GM23338 (cell line): ENCODE measurements at regions not wholly inside any gene's neighbourhood (a gene's known extent, or its start where the extent isn't known, plus 50 kb on each side); places are given as distances from the start of the nearest gene placed in this dataset.

Source experiments
- ATAC-seq: fragments of 200-7000 bp; cut with Tn5 transposase; 3 replicates; pipeline ENCODE4 v1.9.1; 2020
- DNase-seq: peaks from one replicate; pipeline ENCODE4 v3.0.0-alpha.2; 2015; ENCODE audit warnings: low spot score
- H2AFZ ChIP-seq: fragments of 200-600 bp; sonication (generic); 2 replicates; pipeline ENCODE4 v1.8.0; 2016; ENCODE audit warnings: antibody characterized with exemption, mild to moderate bottlenecking, moderate library complexity
- H3F3A ChIP-seq: fragments of 200-600 bp; sonication (generic); replicated peaks from 2 replicates; pipeline ENCODE4 v1.8.0; 2017; ENCODE audit warnings: antibody characterized with exemption, mixed run types, low read depth
- H3K27ac ChIP-seq: fragments of 200-600 bp; sonication (generic); 2 replicates; pipeline ENCODE4 v1.6.1; 2016; ENCODE audit warnings: low read depth
- H3K27me3 ChIP-seq: fragments of 200-600 bp; sonication (generic); 2 replicates; pipeline ENCODE4 v1.8.0; 2016; ENCODE audit warnings: mild to moderate bottlenecking, mixed run types, moderate library complexity; ENCODE audit not compliant: insufficient read depth
- H3K36me3 ChIP-seq: fragments of 200-600 bp; sonication (generic); 2 replicates; pipeline ENCODE4 v1.8.0; 2016; ENCODE audit warnings: mild to moderate bottlenecking; ENCODE audit not compliant: insufficient read depth
- H3K4me1 ChIP-seq: fragments of 200-600 bp; sonication (generic); 2 replicates; pipeline ENCODE4 v1.8.0; 2016; ENCODE audit warnings: mild to moderate bottlenecking, moderate library complexity; ENCODE audit not compliant: insufficient read depth
- H3K4me2 ChIP-seq: fragments of 200-600 bp; sonication (generic); 2 replicates; pipeline ENCODE4 v1.7.1; 2017; ENCODE audit warnings: mixed run types
- H3K4me3 ChIP-seq: fragments of 200-600 bp; sonication (generic); 2 replicates; pipeline ENCODE4 v1.6.1; 2016; ENCODE audit warnings: mixed run types
- H3K79me2 ChIP-seq: fragments of 200-600 bp; sonication (generic); replicated peaks from 2 replicates; pipeline ENCODE4 v1.8.0; 2017; ENCODE audit warnings: mild to moderate bottlenecking; ENCODE audit not compliant: insufficient read depth
- H3K9me2 ChIP-seq: fragments of 200-600 bp; sonication (generic); 2 replicates; pipeline ENCODE4 v1.8.0; 2017; ENCODE audit not compliant: insufficient read depth
- H4K20me1 ChIP-seq: fragments of 200-600 bp; sonication (generic); replicated peaks from 2 replicates; pipeline ENCODE4 v1.8.0; 2017; ENCODE audit warnings: mild to moderate bottlenecking; ENCODE audit not compliant: insufficient read depth
- H3K27ac Mint-ChIP-seq: 2 replicates; pipeline ENCODE4 v1.8.0; 2020; ENCODE audit warnings: inconsistent platforms, mild to moderate bottlenecking, moderate library complexity, mixed read lengths
- H3K27me3 Mint-ChIP-seq: 3 replicates; pipeline ENCODE4 v1.8.0; 2022; ENCODE audit warnings: low read depth, mild to moderate bottlenecking, moderate library complexity, mixed read lengths, inconsistent platforms; ENCODE audit not compliant: insufficient read depth, poor library complexity
- H3K36me3 Mint-ChIP-seq: 3 replicates; pipeline ENCODE4 v1.8.0; 2021; ENCODE audit warnings: low read depth, mild to moderate bottlenecking, inconsistent platforms, moderate library complexity, mixed read lengths
- H3K4me1 Mint-ChIP-seq: 3 replicates; pipeline ENCODE4 v1.8.0; 2020; ENCODE audit warnings: mild to moderate bottlenecking, inconsistent platforms, mixed read lengths
- H3K4me3 Mint-ChIP-seq: 3 replicates; pipeline ENCODE4 v1.8.0; 2021; ENCODE audit warnings: moderate library complexity, mild to moderate bottlenecking, inconsistent platforms, mixed read lengths
- H3K9me3 Mint-ChIP-seq: 3 replicates; pipeline ENCODE4 v1.8.0; 2020; ENCODE audit warnings: moderate library complexity, mild to moderate bottlenecking, inconsistent platforms, mixed read lengths
- CREB1 ChIP-seq: fragments of 250-450 bp; sonication (Bioruptor Pico); IDR thresholded peaks from 2 replicates; pipeline ENCODE4 v1.5.0; 2020; ENCODE audit warnings: low read depth, mild to moderate bottlenecking, moderate library complexity
- EZH2 ChIP-seq: fragments of 200-600 bp; sonication (generic); IDR thresholded peaks from one replicate; pipeline ENCODE4 v1.8.0; 2017; ENCODE audit warnings: antibody characterized with exemption, mild to moderate bottlenecking, low read depth; ENCODE audit not compliant: unreplicated experiment
- EZH2phosphoT487 ChIP-seq: fragments of 200-600 bp; sonication (generic); IDR thresholded peaks from one replicate; pipeline ENCODE4 v1.8.1; 2018; ENCODE audit warnings: antibody characterized with exemption; ENCODE audit not compliant: unreplicated experiment
- JUNB ChIP-seq: IDR thresholded peaks from one replicate; pipeline ENCODE4 v1.6.1; 2016; ENCODE audit warnings: antibody characterized with exemption; ENCODE audit not compliant: unreplicated experiment
- POLR2AphosphoS5 ChIP-seq: IDR thresholded peaks from 2 replicates; pipeline ENCODE4 v1.6.1; 2016; ENCODE audit warnings: antibody characterized with exemption, low read depth
- ZNF114 ChIP-seq: fragments of 250-450 bp; sonication (Bioruptor Pico); IDR thresholded peaks from 2 replicates; pipeline ENCODE4 v1.5.0; 2020; ENCODE audit warnings: mild to moderate bottlenecking, moderate library complexity
- ZNF331 ChIP-seq: fragments of 250-450 bp; sonication (Bioruptor Pico); IDR thresholded peaks from 2 replicates; pipeline ENCODE4 v1.5.0; 2020; ENCODE audit warnings: low read depth, mild to moderate bottlenecking, moderate library complexity
- TF ChIP-seq, protein P1 (sequence below): IDR thresholded peaks from one replicate; pipeline ENCODE4 v1.6.1; 2018; ENCODE audit warnings: antibody characterized with exemption; ENCODE audit not compliant: unreplicated experiment
- TF ChIP-seq, protein P2 (sequence below): IDR thresholded peaks from 2 replicates; pipeline ENCODE4 v1.6.1; 2016; ENCODE audit warnings: antibody characterized with exemption
- TF ChIP-seq, protein P3 (sequence below), 2 experiments: fragments of 200-600 bp in 1 of 2; sonication (generic) in 1 of 2; conservative IDR thresholded peaks; 2 replicates each; pipeline versions ENCODE4 v1.5.1 to v1.6.1; 2016 to 2017; ENCODE audit warnings: antibody characterized with exemption in 2 of 2, low read depth in 2 of 2, mild to moderate bottlenecking in 2 of 2, moderate library complexity in 1 of 2

GRCh38 chr11:8330404-8330803 lies 66.7 kb upstream of the LMO1 start:
- Histone ChIP-seq H3K4me2 (no peak overlapping the region), H3K79me2 (no peaks in the 10 kb centered on the region), H3K4me3 (no peak overlapping the region), H4K20me1 (no peaks in the 10 kb centered on the region), H3K36me3 (no peaks in the 10 kb centered on the region), H3K4me1 (peaks cover 30% of the 10 kb centered on the region; the same call in 1 of the 2 replicates), H2AFZ (no peak overlapping the region), H3K9me2 (no peaks in the 10 kb centered on the region), H3K27ac (no peak overlapping the region), H3F3A (no peaks in the 10 kb centered on the region), H3K27me3 (no peaks in the 10 kb centered on the region)
- ATAC-seq, result no peak
- Mint-ChIP-seq H3K9me3 (no peaks in the 10 kb centered on the region; the same call in 2 of the 3 replicates), H3K27ac (no peak overlapping the region), H3K36me3 (no peaks in the 10 kb centered on the region), H3K27me3 (peaks cover 16% of the 10 kb centered on the region), H3K4me1 (peaks cover 50% of the 10 kb centered on the region), H3K4me3 (no peak overlapping the region)
- TF ChIP-seq, protein P1, sequence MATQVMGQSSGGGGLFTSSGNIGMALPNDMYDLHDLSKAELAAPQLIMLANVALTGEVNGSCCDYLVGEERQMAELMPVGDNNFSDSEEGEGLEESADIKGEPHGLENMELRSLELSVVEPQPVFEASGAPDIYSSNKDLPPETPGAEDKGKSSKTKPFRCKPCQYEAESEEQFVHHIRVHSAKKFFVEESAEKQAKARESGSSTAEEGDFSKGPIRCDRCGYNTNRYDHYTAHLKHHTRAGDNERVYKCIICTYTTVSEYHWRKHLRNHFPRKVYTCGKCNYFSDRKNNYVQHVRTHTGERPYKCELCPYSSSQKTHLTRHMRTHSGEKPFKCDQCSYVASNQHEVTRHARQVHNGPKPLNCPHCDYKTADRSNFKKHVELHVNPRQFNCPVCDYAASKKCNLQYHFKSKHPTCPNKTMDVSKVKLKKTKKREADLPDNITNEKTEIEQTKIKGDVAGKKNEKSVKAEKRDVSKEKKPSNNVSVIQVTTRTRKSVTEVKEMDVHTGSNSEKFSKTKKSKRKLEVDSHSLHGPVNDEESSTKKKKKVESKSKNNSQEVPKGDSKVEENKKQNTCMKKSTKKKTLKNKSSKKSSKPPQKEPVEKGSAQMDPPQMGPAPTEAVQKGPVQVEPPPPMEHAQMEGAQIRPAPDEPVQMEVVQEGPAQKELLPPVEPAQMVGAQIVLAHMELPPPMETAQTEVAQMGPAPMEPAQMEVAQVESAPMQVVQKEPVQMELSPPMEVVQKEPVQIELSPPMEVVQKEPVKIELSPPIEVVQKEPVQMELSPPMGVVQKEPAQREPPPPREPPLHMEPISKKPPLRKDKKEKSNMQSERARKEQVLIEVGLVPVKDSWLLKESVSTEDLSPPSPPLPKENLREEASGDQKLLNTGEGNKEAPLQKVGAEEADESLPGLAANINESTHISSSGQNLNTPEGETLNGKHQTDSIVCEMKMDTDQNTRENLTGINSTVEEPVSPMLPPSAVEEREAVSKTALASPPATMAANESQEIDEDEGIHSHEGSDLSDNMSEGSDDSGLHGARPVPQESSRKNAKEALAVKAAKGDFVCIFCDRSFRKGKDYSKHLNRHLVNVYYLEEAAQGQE, result no peak
- TF ChIP-seq EZH2 (no peak), CREB1 (no peak), ZNF331 (CRISPR knock-in tag) (no peak), ZNF114 (CRISPR knock-in tag) (no peak), POLR2AphosphoS5 (no peak), EZH2phosphoT487 (no peak), JUNB (no peak)
- TF ChIP-seq, protein P2, sequence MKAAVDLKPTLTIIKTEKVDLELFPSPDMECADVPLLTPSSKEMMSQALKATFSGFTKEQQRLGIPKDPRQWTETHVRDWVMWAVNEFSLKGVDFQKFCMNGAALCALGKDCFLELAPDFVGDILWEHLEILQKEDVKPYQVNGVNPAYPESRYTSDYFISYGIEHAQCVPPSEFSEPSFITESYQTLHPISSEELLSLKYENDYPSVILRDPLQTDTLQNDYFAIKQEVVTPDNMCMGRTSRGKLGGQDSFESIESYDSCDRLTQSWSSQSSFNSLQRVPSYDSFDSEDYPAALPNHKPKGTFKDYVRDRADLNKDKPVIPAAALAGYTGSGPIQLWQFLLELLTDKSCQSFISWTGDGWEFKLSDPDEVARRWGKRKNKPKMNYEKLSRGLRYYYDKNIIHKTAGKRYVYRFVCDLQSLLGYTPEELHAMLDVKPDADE, result no peak
- TF ChIP-seq, protein P3, sequence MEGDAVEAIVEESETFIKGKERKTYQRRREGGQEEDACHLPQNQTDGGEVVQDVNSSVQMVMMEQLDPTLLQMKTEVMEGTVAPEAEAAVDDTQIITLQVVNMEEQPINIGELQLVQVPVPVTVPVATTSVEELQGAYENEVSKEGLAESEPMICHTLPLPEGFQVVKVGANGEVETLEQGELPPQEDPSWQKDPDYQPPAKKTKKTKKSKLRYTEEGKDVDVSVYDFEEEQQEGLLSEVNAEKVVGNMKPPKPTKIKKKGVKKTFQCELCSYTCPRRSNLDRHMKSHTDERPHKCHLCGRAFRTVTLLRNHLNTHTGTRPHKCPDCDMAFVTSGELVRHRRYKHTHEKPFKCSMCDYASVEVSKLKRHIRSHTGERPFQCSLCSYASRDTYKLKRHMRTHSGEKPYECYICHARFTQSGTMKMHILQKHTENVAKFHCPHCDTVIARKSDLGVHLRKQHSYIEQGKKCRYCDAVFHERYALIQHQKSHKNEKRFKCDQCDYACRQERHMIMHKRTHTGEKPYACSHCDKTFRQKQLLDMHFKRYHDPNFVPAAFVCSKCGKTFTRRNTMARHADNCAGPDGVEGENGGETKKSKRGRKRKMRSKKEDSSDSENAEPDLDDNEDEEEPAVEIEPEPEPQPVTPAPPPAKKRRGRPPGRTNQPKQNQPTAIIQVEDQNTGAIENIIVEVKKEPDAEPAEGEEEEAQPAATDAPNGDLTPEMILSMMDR (conservative IDR thresholded peaks at IDR 0.05; ENCODE audit: low read depth in 2 of 2), result no peak
- DNase-seq, result no peak
